Stimulated activated CD4-positive, alpha-beta T cell treated with anti-CD3 and anti-CD28 coated beads, Interleukin-1b, Interleukin-23, amount 100 ng/mL, for 4 hours (primary cell): ENCODE measurements at regions not wholly inside any gene's neighbourhood (a gene's known extent, or its start where the extent isn't known, plus 50 kb on each side); places are given as distances from the start of the nearest gene placed in this dataset.
"Not testable (repeated sequence)": the region's sequence is repeated elsewhere in the genome, so short reads cannot be mapped to it uniquely, and the experiment has no call there.

Source experiments
- DNase-seq, 2 donors: peaks; one replicate each; pipeline ENCODE4 v3.0.0-alpha.2; 2020; ENCODE audit warnings: low read depth in 2 of 2

DNA sequence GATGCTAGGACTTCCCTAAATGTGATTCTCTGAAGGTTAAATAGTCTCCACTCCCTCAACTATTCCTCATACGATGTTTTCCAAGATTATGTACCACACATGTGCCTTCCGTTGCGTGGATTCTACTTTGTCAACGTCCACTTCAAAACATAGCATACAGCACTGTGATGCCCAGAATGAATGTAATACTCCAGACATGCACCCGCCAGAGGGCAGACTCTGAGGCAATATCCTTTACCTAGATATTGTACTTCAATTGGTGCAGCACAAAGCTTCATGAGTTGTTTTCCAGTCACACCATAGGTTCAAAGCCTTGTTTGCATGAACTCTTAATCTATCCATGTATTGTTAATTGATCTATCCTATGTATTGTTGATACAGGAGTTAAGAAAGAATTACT lies 201.0 kb upstream of the NABP1 start:
- DNase-seq, result no peak

DNA sequence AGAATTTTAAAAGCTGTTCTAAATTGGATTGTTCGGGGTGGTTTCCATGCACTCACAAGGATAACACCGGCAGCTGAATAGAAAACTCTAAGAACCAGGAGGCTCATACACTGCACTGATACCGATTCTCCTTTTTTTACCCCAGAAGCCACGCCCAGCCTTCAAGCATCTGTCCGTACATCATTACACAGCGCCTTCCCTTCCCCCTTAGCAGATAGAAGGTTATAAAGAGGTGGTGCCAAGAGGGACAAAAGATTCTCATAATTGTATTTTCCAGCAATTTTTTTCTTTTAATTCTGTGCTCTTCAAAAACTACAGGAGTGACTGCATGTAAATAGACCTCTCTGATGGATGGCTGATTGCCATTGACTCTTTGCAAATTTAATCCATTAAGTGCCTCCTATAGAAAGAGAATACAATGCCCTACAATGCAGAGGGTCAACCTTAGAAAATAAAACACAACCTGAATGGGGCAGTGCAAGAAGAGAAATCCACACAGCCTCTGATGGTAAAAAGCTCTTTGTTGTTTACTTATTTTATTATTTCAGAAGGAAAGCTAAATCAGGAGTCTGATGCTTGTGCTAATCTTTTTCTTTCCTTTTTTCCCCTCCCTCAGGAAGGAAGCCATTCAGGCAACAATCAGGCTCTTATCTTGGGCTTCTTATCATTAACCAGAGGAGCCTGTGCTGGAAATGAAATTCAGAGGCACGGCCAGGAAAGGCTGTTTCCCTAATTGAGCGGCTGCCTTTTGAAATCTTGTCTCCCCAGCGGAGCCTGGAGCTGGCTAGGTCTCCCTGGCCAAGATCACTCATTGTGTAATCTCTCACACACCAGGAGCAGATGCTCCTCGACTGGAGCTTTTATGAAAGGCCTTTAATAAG lies 198.9 kb upstream of the NABP1 start:
- no peak for DNase-seq

DNA sequence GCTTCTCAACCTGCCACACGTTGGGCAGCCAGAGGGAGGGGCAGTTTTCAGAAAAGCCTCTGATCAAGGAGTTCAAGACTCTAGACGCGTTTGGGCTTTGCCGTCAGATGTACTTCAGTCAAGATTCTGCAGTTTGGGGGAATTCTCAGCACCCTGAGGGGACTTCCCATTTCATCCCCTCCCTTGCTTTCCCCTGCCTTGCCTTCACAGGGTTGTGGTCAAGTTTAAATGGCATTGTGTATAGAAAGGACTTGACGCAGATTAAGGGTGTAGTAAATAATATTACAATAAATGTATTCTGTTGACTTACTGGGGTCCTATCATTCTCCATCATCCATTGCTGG lies 198.3 kb upstream of the NABP1 start:
- DNase-seq, result no peak

DNA sequence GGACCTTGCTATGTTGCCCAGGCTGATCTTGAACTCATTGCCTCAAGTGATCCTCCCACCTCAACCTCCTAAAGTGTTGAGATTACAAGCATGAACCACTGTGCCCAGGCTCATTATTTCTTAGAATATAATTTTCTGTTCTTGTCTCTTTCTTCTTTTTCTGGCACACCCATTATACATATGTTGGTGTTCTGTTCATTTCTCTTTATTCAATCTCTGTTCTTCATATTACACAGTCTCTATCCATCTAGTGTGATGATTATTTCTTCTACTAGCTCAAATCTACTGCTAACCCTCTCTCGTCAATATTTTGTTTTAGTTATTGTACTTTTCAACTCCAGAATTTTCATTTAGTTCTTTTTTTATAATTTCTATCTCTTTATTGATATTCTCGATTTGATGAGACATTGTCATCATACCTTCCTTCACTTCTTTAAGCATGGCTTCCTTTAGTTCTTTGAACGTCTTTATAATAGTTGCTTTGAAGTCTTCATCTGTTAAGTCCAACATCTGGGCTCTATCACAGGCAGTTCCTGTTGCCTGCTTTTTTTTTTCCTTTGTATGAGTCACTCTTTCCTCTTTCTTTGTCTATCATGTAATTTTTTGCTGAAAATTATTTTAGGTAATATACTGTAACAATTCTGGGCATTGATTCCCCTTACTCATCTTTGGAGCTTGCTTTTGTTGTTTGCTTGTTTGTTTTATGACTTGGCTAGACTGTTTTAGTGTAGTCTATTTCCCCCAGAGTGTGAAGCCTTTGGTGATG lies 196.4 kb upstream of the NABP1 start:
- DNase-seq, result no peak

DNA sequence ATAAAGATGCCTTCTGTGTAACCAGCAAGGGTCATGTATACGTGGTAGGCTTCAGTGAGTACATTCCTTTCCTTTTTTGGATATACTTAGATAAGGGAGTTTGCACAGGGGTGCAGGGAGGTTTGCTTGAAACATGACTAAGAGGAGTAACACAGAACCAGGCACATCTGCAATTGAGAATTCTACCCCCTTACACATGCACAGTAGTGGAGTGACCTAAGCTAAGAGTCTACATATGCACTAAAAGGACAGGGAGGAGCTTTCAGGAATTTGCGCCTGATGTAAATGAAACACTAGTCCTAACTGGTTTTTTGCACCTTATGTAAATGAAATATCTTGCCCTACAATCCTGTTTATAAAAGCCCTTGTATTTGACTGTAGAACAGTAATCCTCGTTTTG lies 194.8 kb upstream of the NABP1 start:
- DNase-seq, result no peak

DNA sequence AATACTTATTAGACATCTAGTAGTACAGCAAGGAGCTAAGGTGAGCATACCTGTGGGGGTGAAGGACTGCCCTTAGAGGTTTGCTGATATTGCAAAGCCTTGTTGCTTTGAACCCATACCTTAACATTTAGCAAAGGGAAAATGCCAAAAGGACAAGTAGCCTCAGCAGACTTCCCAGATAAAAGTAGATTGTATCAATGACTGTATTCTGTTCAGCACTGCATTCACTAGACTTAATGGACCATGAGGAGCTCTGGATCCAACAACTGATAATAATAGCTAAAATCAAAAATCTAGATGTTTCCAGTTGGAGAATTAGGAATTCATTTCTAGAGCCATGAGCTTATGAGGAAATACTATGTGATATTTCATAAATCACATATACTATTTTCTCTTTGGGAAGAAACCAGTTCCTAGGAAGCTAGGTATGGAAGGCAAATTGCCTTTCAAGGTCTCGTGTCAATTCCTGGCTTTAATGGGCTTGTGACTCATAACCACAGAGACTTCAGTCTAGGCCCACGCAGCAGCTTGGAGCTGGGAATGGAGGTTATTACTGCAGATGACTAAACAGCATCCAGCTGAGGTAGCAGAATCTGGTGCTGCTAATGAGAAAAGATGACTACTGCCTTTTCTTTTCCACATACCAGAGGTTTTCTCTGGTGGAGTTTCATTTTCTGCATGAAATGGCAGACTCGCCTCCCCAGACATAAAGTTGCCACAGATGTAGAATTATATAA lies 191.2 kb upstream of the NABP1 start:
- no peak for DNase-seq

DNA sequence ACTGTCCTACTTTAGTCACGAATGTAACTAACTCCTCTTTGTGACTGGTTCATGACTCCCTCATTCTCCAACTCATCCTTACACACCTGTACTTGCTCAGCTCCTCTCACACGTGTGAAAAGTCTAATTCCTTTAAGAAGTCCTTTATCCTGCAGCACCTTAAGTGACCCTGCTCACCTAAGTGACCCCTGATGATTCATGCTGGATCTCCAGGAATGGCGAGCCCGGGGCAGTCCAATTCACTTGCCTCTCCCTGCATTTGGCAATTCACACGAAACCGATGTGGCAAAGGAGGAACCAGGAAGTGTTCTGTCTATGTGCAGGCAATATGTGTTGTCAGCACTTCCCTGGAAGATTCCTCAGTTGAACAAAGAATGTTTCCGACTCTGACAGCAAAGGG lies 189.8 kb upstream of the NABP1 start:
- no peak for DNase-seq

DNA sequence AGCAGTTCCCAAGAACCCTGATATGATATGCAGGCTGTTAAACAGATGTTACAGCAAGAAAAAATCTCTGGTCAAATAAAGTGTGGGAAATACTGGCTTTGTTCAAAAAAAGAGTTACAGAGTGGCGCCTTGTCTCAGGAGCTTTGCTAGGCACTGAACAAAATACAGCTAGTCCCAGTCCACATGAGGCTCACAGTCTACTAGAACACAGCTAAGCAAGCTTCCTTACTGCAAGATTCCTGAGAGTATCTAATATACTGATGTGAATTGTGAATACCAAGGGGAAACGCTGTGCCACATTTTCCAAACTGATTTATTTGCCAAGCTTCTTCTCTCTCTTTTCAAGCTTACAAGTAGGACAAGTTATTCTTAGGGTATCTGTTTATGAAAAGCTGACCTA lies 188.8 kb upstream of the NABP1 start:
- no peak for DNase-seq

DNA sequence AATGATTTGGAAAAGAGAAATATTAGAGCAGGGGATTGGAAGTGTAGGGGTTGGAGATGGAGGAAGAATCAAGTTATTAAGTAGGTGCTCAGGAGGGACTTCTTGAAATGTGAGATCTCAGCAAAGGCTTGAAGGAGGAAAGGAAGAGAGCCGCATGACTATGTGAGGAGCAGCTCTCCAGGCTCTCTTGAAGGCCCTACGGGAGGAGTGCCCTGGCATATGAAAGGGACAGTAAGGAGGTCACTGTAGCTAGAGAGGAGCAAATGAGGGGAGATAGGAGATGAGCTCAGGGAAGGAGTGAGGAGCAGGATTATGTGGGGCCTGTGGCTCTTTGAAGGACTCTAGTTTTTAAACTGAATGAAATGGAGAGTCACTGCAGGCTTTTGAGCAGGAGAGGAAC lies 181.1 kb upstream of the NABP1 start:
- DNase-seq, result no peak

DNA sequence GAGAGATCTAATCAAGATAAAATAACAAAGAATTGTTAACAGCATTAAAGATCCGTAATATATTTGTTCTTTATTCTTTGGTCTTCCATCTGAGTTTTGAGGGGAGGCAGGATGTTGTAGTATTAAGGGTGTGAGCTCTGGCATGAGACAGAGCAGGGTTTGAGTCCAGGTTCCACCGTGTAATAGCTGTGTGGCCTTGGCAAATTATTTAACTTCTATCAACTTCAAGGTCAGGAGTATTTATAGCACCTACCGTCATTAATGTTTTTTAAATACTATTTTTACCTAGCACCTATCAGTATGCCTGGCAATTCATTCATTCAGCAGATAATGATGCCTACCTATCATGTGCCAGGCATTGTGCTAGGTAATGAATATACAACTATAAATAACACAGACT lies 180.1 kb upstream of the NABP1 start:
- no peak for DNase-seq

DNA sequence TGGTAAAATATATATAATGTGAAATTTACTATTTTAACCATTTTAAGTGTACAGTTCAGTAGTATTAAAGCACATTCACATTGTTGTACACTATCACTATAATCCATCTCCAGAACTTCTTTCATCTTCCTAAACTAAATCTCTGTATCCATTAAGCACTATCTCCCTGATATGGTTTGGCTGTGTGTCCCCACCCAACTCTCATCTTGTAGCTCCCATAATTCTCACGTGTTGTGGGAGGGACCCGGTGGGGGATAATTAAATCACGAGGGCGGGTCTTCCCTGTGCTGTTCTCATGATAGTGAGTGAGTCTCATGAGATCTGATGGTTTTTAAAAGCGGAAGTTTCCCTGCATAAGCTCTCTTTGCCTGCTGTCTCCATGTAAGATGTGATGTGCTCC lies 178.9 kb upstream of the NABP1 start:
- DNase-seq, result no peak

DNA sequence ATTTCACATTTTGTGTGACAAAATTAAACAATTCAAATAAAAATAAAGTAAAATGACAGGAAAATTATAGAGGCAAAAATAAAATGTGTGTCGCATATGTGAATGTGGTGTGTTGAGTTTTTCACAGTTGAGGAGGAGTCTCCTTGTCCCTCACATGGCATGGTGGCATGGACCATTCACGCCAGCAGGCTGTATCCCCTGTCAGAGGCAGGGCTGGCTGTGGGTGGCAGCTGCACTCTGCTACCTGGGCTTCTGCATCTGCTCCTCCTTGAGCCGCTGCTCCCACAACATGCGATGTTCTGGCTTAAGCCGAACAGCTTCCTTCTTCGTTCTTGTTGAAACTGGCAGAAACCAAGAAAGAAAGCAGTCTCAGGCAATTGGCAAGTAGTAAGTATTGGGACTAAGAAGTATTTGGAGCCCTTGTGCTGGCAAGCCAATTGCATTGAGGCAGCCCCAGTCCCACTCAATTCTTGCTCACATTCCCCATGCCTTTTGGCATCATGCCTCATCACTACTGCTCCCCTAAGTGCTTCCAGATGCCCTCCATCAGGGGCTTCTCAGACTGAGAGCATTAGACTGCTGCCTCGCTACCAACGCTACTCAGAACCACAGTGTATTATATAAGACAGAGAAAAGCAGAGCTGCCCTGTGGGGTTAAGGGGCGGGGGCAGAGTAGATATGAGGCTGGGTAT lies 177.9 kb upstream of the NABP1 start:
- no peak for DNase-seq

DNA sequence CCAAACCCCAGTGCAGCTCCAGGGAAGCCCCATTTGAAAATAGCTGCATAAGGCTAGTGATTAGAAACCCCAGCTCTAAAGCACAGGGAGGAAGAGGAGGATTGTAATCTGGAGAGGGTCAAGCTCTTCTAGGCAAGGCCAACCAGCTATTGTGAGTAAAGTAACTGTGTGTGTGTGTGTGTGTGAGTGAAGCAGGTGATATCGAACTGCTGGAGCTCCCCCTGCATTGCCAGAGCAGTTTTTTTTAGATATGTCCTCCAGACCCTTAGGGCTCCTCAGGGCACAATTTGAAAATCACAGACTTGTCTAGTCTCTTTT lies 177.4 kb upstream of the NABP1 start:
- DNase-seq, result no peak

DNA sequence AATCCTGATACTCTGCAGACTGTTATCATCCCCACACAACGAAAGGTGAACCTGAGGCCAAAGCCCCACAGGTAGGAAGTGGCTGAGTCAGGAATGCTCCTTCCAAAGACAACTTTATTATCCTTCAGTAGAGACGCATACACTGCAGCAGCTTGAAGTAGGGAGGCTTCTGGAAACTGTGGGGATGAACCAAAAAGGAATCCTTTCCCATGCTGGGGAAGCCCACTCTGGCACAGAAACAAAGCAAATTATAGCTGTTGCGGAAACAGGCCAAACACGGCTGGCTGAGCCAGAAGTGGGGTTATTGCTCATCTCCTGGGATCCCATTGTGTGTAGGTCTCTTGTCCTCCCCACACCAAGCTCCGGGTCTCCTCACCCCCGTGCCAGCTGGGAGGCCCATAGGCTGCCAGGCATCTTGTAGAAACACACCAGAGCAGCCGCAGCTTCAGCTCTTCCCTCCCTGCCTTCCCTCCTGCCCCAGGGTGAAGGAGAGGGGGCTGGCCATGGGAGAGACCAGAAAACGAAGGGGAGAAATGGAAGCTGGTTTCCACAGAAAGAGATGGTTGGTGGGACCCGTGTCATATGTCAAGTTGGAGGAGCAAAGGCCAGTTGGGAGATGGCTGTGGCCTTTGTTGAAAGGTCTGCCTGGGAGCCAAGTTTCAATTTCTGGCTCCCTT lies 176.9 kb upstream of the NABP1 start:
- DNase-seq, result no peak

DNA sequence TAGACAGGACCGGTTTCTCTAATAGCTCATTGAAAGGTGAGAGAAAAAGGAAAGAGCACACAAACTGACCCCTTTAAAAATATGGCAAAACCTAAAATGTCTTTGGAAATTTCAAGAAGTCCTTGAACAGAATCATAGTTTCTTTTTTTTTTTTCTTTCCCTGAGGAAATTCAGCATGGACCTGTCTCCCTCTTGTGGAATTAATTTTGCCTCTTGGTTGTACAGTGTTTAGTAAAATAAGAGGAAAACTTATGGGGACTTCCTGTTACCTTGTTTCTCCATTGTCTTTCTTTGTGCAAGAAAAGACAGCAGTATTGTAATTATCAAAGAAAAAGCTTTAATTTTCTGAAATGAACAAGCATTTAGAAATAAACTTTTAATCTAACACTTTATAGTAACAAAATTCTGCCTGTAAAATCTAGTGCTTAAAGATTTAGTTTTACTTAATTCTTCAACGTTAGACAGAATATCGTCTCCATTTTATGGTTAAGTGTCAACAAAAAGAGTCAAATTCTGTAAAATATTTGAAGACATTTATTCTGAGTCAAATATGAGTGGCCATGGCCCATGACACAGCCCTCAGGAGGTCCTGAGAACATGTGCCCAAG lies 176.3 kb upstream of the NABP1 start:
- DNase-seq, result no peak

DNA sequence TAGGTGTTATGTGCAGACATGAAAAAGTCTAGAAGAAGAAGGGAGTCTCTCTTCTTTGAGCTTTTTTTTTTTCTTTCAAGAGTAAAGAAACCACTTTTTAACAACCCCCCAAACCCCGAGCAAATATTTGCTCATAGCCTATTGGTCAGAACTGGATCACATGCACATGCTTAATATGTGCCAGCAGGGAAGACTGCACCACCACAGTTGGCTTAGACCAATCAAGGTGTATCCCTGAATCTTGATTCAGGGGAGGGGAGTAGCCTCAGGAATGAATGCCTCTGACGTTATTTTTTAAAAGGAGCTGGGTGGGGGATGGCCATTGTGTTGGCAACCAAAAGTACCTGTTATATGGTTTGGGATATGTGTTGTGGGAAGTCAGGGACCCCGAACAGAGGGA lies 171.4 kb upstream of the NABP1 start:
- no peak for DNase-seq

DNA sequence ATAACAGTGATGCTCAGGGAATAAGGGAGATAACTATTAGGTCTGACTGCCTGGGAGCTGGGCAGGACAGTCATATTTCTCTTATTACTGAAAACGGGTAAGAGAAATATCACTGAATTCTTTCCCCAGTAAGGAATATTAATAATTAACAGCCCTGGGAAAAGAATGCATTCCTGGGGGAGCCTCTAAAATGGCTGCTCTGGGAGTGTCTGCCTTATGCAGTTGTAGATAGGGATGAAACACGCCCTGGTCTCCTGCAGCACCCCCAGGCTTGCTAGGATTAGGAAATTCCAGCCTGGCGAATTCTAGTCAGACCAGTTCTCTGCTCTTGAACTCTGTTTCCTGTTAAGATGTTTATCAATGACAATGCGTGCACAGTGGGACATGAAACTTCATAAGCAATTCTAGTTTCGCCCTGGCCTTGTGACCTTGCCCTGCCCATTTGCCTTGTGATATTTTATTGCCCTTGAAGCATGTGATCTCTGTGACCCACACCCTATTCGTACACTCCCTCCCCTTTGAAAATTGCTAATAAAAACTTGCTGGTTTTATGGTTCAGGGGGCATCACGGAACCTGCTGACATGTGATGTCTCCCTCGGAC lies 170.6 kb upstream of the NABP1 start:
- not testable (repeated sequence) for DNase-seq

DNA sequence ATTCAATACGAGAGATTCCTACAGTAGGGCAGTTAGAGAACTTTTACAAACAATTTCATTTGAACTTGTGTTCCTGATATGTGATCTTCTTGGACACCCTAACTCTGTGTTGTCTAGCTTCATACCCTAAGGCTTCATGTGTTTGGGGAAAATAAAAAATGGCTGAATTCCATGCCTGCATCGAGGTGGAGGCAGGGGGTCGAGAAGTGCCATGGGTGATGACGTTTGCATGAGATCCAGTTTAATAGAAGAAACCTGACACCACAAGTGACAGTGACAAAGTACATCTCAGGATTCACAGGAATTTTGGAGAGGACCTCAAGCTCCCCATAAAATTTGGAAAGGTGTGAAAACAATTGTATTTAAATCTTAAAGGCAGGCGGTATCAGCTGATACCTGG lies 169.2 kb upstream of the NABP1 start:
- DNase-seq, result no peak

DNA sequence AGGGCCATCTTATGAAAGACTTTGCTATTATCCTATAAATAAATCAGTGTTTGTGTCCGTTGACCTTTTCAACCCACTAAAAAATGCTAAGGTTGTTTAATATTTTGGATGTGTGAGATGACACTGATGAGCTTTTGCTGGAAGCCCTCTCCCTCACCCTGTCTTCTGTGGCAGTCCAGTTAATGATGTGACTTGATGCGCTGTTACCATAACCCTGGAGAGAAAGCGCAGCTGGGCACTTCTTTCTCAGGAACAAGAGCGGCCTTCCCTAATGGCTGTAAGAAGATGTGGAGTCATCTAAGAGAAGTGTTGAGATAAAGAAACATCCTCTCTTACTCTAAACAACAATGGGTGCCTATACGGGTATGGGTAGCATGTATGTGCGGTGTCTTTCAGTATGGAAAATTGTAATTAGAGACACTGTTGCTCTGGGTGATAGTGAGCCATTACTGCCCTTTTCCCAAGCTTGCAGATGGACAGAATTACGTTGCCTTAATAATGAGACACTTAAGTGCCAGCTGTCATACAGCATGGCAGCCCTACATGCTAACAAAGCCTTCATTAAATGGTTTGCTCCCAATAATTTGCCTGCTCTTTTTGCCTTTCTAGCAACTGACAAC lies 165.6 kb upstream of the NABP1 start:
- no peak for DNase-seq

DNA sequence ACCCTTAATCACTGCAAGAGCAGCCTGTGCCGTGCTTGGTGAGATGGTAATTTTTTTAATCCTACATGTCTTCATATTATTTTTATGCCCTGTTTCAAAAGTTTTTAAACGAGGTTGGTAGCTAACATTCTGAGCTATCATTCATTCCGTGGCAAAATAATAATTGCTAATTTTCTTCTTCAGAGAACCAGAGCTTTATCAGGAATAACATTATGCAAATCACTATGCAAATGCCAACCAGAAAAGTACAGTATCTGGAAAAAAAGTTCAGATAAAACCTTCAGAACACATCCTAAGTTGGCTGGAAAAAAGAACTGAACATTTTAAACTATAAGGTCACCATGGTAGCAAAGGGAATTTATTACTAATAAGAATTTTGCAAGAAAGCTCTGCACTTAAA lies 165.1 kb upstream of the NABP1 start:
- DNase-seq, result no peak
